IMR-90 (cell line): ENCODE measurements at regions not wholly inside any gene's neighbourhood (a gene's known extent, or its start where the extent isn't known, plus 50 kb on each side); places are given as distances from the start of the nearest gene placed in this dataset.

Experiments
- CTCF ChIP-seq: conservative IDR thresholded peaks from 2 replicates; pipeline ENCODE4 v1.5.1; 2012; ENCODE audit warnings: mild to moderate bottlenecking, low read depth, low read length, improper control_type of control experiment
- POLR2A ChIP-seq: IDR thresholded peaks from 2 replicates; pipeline ENCODE4 v1.6.1; 2012; ENCODE audit warnings: mild to moderate bottlenecking, low read depth, low read length

DNA sequence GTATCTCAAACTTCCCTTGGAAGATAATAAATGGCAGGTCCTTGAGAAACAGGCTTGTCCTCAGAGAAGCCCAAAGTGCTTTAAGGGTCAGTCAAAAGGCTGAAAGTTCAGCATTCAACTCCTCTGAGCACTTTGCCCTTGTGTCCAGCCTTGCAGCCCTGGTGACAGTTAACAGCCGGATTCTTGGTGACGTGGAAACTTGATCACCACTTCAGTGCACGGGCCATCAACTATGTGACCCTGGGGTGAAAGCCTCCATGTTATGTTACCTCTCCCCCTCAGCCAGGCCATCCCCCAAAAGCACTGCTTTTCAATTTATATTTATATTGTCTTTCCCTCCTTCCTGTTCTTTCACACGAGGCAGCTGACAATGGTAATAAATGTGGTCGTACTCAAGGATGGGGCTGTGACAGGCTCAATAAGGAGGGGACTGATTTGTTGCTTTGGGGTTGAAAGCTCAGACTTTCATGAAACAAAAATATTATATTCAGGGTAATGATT, 164.0 kb upstream of the NRP1 start:
- TF ChIP-seq CTCF (no peak), POLR2A (no peak)
